ENCODE measurements at regions not wholly inside any gene's neighbourhood (a gene's known extent, or its start where the extent isn't known, plus 50 kb on each side); places are given as distances from the start of the nearest gene placed in this dataset.
"Not testable (repeated sequence)": the region's sequence is repeated elsewhere in the genome, so short reads cannot be mapped to it uniquely, and the experiment has no call there.

GRCh38 chr4:107389965-107390364 lies 330.1 kb downstream of the PAPSS1 start:
- DNase-seq: no peak

GRCh38 chr4:107388736-107389274 lies 331.2 kb downstream of the PAPSS1 start:
- DNase-seq: no peak

GRCh38 chr4:107380836-107381438 lies 339.1 kb downstream of the PAPSS1 start:
- DNase-seq: no peak

GRCh38 chr4:107380190-107380589 lies 339.8 kb downstream of the PAPSS1 start:
- DNase-seq: no peak

- no peak for DNase-seq
Measured at GRCh38 chr4:107379054-107379869, 340.8 kb downstream of the PAPSS1 start.

GRCh38 chr4:107376293-107376692 lies 340.2 kb upstream of the DKK2 start:
- no peak for DNase-seq

- no peak for DNase-seq
Measured at GRCh38 chr4:107366900-107367299, 330.8 kb upstream of the DKK2 start.

GRCh38 chr4:107366016-107366735 lies 330.1 kb upstream of the DKK2 start:
- DNase-seq: no peak

GRCh38 chr4:107363125-107363524 lies 327.0 kb upstream of the DKK2 start:
- no peak for DNase-seq

GRCh38 chr4:107359208-107359607 lies 323.1 kb upstream of the DKK2 start:
- DNase-seq: no peak

- DNase-seq: peak in 1 of 2 donors; percentile 5
Measured at GRCh38 chr4:107354304-107354703, 318.2 kb upstream of the DKK2 start.

GRCh38 chr4:107351196-107351595 lies 315.1 kb upstream of the DKK2 start:
- DNase-seq: no peak

GRCh38 chr4:107349732-107350131 lies 313.6 kb upstream of the DKK2 start:
- no peak for DNase-seq

- DNase-seq: no peak
Measured at GRCh38 chr4:107349266-107349665, 313.2 kb upstream of the DKK2 start.

- no peak for DNase-seq
Measured at GRCh38 chr4:107348188-107349050, 312.3 kb upstream of the DKK2 start.

- no peak for DNase-seq
Measured at GRCh38 chr4:107333518-107333917, 297.4 kb upstream of the DKK2 start.

- DNase-seq: not testable (repeated sequence)
Measured at GRCh38 chr4:107332656-107333055, 296.5 kb upstream of the DKK2 start.

GRCh38 chr4:107330916-107331315 lies 294.8 kb upstream of the DKK2 start:
- DNase-seq: no peak

GRCh38 chr4:107319386-107319785 lies 283.3 kb upstream of the DKK2 start:
- no peak for DNase-seq

GRCh38 chr4:107318078-107318477 lies 282.0 kb upstream of the DKK2 start:
- no peak for DNase-seq

GRCh38 chr4:107317611-107318010 lies 281.5 kb upstream of the DKK2 start:
- DNase-seq: no peak

GRCh38 chr4:107315584-107315983 lies 279.5 kb upstream of the DKK2 start:
- no peak for DNase-seq

- DNase-seq: no peak
Measured at GRCh38 chr4:107314156-107314555, 278.0 kb upstream of the DKK2 start.
